Forelimb muscle (tissue), 1 donor: ENCODE measurements at regions not wholly inside any gene's neighbourhood (a gene's known extent, or its start where the extent isn't known, plus 50 kb on each side); places are given as distances from the start of the nearest gene placed in this dataset.

ENCODE experiments used
- DNase-seq: peaks from one replicate; pipeline ENCODE4 v3.0.0-alpha.2; 2013; ENCODE audit warnings: low read depth

DNA sequence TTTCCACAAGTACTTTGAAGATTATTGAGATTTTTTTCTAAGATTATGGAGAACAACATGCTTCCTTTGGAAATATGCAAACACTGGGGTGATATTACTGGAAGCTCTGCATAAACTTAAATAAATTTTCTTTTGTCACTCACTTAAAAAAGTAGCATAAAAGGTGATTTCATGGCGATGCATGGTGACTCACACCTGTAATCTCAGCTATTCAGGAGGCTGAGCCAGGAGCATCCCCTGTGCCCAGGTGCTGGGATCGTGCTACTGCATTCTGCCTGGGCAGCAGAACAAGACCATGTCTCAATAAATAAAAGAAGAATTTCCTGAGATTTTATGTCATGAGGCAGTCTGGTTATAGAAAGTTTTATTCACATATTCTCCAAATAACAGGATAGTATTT is 679.1 kb upstream of the CDH2 start:
- no peak for DNase-seq

DNA sequence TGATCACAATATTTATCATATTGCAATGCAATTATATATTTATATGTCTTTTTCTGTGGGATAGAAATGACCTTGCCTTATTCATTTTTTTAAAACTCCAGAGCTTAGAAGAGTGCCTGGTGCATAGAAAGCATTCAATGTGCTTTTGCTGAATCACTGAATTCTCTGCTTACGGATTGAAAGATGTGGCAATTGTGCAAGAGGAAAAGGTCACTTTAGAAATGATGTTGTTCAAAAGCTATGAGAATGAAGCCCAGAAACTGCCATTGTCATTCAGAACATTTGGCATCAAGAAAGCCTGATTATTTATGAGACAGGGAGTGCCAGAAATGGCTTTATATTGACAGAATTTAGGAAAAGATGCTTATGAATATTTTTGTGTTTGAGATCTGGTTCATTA is 678.6 kb upstream of the CDH2 start:
- DNase-seq: no peak

DNA sequence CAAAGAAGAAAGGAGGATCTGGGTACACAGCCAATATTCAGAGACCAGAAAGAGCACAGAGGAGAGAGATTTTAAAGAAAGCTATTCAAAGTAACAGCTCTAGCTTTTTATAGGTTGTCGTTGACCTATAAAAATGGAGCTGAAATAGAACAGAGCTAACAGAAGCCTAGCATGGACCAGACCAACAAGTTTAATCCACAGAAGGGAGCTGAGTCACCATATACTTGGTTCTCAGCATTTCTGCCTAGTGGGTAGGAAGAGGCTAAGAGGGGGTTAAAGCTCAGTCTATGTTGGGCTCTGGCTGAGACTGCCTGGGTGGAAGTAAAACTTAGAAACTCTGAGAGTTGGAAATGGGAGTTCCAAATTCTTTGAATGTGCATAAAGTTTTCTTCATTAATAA is 678.0 kb upstream of the CDH2 start:
- no peak for DNase-seq

DNA sequence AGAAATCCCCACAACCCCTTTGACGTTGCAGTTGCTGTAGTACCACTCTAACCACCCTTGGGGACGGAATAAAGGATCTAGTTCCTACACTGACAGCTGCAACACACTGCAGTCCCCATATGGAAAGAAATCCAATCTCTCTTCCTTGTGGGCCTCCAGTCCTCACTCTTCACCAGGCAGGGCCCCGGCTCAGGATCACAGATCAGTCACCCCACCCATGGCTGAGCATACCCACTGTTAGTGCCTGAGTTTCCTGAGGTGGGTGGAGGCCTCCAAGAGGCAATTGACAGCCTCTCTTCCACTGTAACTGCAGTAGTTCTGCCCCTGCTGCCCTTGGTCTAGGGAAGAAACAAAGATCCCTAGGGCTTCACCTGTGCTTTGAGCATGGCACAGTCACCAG is 670.0 kb upstream of the CDH2 start:
- DNase-seq: no peak

DNA sequence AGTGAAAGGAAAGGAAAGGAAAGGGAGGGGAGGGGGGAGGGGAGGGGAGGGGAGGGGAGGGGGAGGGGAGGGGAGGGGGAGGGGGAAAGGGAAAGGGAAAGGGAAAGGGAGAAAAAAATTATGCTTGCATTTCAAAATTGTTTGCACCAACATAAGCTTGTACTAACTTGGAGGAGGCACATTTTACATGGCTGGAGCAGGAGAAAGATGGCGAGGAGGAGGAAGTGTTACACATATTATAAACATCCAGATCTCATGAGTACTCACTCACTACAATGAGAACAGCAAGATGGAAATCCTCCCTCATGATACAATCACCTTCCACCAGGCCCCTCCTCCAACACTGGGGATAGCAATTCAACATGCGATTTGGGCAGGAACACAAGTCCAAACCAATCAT is 660.2 kb upstream of the CDH2 start:
- no peak for DNase-seq

DNA sequence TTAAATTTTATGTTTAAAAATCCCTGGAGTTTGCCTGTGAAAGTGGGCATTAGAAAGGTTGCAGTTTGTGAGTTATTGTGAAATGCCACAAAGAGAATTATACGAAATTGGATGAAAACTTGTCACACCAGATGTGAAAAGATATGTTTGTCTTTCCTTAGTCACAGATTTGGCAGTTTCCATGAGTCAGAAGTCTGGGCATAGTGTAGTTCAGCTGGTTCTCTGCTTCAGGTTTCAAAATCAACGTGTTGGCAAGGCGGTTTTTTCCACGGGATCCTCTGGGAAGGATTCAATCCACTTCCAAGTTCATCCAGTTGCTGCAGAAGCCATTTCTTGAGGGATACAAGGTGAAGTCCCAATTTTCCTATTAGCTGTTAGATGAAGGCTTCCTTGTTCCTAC is 658.0 kb upstream of the CDH2 start:
- DNase-seq: no peak

DNA sequence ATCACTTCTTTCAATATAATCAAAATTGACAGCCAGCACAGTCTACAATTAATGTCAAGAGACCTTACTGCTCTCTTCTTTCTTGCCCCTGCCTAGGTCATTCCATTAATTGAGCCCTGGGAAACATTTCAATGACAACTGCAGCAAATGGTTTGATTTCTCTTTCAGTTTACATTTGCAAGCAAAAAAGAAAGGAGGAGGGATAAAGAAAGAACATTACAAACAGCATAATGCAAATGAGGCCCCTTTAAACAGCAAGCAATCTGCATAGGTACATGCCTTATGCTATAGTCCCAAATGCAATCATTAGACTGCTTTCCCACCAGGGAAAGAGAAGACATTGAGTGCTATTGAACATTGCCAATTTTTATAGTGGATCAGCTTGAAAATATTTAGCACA is 655.0 kb upstream of the CDH2 start:
- DNase-seq: no peak

DNA sequence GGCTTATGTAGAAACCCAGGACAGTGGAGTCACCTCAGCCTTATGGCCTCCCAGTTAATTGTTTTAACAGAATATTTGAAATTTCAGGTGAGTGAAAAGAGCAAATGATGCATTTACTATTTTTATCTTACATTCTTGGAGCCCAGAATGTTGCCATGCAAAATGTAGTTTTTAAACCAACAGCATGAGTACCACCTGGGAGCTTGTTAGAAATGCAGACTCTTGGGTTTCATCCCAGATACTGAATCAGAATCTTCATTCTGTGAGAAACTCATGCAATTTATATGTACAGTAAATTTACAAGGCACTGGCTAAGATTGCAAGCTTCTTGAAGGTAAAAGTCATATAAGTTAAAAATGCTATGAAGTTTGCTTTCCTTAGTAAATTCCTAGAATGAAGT is 654.5 kb upstream of the CDH2 start:
- DNase-seq: no peak

DNA sequence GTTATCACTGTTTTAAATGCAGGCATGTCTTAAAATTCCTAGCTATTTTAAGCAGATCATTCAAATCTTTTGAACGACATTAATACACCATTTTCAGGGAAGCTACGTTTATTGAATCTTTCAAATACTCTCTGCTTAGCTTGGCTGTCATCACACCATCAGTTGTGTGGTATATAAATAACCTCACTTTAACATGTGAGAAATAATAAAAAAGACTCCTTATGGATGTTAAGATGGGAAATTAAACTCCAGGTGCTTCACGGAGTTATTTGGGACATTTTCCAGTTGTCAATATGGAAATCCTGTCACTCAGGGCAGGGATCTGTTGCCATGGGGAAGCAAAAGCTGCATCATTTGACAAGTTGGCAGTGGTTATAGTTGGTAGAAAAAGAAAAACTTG is 649.2 kb upstream of the CDH2 start:
- DNase-seq: no peak

DNA sequence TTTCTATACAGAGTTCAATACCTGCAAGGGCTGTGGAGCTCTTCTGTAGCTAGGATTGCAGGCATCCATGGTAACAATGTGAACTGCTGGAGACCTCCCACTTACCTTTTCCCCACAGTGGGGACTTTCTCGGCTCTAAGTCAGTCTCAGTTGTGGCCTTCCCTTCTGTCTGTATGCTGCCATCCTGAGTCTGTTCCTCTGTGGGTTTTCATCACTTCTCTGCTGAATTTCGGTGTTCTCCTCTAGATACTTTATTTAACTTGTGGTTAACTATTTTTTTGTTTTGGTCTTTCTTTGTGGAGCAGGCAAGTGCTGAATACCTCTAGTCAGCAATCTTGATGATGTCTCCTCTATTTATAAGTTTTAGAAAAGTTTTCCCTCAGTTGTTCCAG is 647.2 kb upstream of the CDH2 start:
- no peak for DNase-seq

DNA sequence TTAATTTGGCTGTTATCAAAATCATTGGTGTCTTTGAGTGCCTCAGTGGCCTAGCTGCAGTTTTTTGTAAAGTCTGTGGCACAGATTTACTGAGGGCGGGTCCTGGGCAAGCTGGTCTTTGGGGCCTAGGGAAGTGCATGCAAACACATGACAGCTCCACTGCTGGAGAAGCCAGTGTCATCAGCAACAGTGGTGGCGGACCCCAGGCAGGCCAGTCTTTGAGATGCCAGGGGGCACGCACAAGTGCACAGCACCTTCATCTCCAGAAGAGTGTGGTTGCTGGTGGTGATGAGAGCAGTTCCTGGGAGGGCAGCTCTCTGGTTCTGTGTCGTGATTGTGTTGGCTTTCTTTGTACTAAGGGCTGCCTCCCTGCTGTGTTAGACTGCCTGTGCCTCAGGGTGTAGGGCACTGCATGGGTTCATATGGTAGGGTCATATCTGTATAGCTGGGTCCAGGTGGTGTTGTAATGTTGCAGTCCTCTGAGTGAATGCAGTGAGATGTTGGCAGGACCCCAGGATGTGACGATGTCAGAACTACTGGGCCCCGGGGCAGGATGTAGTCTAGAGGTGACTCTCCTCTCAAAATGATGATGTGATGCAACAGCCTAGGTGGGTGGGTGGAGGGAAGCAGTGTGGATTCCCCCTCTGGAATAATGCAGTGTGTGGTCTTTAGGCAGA is 646.7 kb upstream of the CDH2 start:
- DNase-seq: no peak

DNA sequence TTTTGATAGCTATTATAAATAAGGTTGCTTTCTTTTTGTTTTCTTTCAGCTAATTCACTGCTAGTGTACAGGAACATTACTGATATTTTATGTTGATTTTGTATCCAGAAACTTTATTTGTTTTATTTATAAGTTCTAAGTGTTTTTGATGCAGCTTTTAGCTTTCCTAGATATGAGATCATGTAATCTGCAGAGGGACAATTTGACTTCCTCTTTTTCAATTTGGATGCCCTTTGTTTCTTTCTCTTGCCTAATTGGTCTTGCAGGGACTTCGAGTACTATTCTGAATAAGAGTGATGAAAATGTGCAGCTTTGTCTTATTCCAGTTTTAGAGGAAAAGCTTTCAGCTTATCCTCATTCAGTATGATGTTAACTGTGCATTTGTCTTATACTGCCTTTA is 643.4 kb upstream of the CDH2 start:
- DNase-seq: no peak

DNA sequence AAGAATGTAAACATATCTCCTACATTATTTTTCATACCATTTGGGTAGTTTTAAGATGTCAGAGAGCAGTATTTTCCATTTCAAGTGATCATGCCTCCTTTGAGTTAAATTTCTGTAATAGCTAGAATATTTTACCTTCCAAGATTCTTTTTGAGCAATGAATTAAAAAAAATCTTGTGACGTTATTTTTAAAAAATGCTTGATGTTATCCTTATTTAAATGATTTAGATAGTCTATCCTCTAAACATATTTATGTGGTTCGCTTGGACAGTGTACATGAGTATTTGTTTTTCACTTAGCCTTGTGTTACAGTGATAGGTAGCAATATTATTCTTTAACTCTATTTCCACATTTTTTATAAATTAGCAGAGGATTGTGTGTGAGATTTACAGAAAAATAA is 639.2 kb upstream of the CDH2 start:
- DNase-seq: no peak

DNA sequence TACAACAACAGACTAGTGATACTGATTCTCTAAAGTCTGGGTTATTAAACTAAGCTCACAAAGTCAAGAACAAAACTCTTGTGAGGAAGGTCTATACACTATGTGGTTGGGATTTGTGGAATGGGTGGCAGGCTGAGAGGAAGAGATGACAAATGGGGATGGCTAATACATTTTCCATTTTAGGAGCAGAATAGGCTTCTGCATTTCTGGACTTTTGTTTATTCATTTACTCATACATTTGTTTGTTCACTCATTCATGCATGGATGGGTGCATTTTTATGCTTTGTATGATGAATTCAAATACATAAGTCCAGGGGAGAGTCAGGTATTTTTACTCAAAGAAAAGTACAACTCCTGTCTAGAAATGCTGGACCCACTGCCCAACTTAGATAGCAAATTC is 637.4 kb upstream of the CDH2 start:
- DNase-seq: no peak

DNA sequence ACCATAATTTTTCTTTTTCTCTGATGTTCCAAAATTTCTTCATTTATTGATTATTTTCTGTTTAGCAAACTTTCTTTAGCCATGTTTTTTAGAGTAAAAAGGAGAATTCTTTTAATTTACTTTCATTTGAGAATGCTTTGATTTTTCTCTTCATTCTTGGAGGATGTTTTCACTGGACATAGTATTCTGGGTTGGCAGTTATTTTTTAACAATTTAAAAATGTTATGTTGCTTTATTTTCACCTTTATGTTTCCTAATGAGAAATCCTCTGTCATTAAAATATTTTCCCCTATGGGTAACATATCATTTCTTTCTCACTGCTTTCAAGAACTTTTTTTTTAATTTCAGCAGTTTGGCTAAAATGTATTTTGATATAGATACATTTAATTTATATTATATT is 631.4 kb upstream of the CDH2 start:
- DNase-seq: no peak

DNA sequence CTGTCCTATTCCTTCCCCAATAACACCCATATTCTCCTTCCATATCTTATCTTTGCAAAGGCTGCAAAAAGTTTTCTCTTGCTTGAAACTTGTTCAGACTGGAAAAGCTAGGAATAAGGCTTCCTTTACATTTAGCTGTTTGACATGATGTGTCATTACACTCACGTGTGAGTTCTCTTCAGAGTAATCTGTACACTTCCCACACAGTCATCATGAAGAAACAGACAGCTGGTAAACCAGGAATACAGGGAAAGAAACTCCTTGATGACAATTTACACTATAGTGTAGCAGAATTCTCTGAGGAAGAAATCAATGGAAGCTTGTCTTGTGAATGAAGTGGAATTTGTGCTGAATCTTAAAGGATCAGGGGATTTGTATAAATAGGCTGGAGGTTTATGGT is 628.6 kb upstream of the CDH2 start:
- DNase-seq: no peak

DNA sequence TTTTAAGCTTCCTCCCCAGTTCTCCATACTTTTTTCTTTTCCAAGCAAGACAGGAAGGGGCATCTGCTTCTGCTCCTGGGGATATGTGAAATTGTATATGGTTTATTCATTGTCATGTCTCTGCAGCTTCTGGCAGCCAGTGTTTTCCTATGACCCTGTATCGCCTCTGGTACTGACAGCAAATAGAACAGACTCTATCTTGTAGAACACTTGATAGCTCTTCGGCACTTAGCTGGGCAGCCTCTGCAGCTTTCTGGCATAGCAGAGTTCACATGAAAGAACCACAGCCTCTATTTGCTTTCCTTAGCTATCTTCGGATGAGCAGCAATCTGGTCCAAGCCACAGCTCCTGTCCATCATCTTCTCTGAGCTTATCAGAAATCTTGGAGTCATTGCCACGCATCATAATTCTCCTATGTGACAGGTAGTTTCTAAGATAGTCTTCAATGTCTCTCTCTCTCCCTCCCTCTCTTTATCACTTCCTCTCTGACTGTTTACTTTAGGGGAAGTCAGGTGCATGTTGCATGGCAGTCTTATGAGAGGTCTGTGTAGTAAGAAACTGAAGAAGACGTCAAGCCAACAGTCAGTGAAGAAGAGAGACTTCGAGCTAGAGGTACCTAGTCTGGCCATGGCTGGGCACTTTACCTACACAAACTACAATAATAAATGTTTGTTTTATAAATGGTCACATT is 627.7 kb upstream of the CDH2 start:
- DNase-seq: no peak

DNA sequence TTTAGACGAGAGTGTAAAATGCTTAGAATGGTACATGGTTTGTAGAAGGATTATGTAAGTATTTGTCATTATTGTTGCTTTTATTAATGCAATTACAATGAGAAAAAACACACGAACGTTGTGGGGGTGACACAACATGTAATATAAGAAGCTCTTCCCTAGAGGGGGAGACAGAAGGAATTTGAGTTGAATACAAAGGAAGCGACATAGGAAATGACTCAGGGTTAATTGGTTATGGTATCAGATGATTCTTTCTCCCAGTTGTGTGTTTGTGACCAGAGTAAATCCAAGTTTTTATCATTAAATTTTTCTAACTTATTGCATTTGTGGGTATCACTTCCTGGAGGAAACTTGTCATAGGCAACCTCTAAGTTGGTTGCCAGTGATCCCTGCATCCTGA is 625.6 kb upstream of the CDH2 start:
- no peak for DNase-seq

DNA sequence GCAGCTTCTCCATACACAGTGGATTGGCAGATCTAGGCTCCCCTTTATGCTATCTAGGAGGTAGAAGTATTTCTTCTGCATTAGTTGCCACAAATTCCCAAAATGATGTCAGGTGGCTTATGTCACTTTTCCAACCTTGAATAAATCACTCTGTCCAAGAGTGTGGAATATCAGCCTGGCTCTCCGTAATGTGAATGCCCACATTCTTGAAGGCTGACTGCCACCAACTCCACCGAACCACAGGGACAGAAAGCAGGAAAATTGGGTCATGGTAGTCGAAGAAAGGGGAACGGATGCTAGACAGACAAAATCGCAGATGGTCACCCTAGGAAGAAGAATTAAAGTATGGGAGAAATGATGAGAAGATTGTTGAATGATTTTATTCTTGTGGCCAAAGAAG is 624.9 kb upstream of the CDH2 start:
- no peak for DNase-seq

DNA sequence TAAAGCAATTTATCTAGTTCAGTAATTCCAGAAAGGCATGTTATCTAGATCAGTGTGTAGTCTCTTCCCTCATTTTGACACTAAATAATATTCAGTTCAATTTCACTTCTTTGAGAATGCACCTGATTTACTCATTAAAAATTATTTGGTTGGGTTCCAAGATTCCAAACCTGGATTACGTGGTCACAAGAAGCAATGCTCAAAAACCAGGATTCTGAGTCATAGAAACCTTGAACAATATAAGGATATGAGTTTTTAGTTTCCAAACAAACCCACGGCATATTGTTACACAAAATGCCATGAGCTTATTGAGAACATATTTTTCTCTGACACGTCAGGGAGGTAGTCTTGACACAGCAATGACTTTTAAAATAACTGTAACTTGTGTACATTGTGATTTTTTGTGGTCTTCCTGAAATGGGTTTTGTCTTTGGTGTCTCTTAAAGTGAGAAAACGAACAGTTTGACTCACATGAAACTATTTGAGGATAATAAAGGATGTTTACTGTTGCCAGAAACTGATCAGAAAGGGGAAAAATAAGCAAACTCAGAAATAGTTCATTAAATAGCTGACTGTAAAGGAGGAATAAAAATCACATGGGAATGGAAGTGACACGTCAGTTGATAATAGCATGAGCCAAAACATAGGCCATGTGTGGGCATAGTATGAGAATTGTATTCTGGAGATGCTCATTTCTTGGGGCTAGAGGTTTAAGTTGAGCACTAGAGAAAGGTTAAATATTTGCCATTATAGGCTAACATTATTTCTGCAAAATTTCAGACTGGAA is 617.7 kb upstream of the CDH2 start:
- no peak for DNase-seq

DNA sequence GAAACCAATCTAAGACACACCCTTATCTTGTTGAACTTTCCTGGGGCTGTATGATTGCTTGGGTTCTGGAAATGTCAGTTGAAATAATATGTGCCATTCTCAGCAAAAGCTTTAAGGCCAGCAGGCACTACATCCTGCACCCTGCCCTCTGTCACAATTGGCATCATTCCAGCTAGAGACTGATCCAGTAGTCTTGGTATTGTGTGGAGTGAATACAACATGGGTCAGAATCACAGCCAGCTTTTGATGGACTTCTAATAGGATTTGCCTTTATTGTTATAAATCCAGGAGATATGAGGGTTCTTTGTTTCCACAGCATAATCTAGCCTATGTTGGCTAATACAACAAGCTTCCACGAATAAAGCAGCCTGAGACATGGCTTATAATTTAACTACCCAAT is 617.0 kb upstream of the CDH2 start:
- no peak for DNase-seq

DNA sequence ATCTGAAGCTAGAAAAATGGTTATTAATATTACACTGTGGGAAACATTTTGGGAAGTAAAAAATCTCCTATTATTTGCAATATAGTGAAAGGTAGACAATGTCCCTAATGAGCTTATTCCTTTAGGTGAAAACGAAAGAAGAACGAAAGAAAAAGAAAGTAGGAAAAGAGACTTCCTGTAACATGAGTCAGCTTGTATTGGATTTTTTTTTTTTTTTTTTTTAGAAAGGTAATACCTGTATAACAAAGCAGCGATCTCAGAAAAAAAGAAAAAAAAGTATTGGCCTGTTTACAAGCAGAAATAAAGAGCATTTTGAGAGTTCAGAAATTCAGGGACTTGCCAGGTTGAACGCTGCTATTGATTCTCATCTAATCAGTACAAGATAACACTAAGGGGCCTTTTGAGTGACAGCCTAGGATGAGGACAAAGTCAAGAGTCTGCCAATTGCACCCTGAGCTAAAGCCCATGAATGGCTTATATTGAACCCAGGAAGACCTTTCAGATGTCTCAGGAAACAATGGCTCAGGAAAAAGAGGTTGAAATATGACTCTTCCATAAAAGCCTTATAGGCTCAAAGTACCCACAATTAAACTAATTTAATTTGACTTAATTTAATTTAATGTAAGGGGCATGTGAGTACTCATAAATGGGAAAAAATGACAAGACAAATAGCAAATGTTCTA is 615.6 kb upstream of the CDH2 start:
- no peak for DNase-seq

DNA sequence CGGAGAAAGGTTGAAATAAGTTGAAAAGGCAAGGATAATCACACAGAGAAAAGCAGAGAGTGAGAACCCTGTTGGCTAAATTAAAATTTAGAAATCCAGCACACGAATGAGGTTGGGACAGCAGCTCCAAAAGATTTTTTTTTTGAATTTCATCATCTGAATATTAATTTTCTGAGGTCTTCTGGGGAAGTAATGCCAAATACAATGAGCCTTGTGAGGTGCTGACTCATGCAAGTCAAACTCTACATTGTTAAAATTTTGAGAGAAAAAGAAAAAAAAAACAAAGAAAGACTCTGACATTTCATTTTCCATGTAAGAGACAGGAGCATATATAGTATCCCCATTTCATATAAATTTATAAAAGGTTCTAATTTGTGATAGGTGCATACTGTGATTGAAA is 614.2 kb upstream of the CDH2 start:
- no peak for DNase-seq
